ENCODE measurements at regions not wholly inside any gene's neighbourhood (a gene's known extent, or its start where the extent isn't known, plus 50 kb on each side); places are given as distances from the start of the nearest gene placed in this dataset.

GRCh38 chr3:152973575-152973974 is 138.6 kb downstream of the P2RY1 start:
- TF ChIP-seq CTCF (IDR thresholded peaks at IDR 0.05; ENCODE audit: low read depth, low read length) (no peak), EZH2phosphoT487 (IDR thresholded peaks at IDR 0.05; ENCODE audit: low read depth) (no peak)
